C4-2B (cell line): ENCODE measurements at regions not wholly inside any gene's neighbourhood (a gene's known extent, or its start where the extent isn't known, plus 50 kb on each side); places are given as distances from the start of the nearest gene placed in this dataset.

Experiments
- ZFX ChIP-seq: fragments of 450-650 bp; IDR thresholded peaks from 2 replicates; pipeline ENCODE4 v1.6.1; 2017
- TF ChIP-seq, protein P1 (sequence below): fragments of 450-650 bp; conservative IDR thresholded peaks from 2 replicates; pipeline ENCODE4 v1.5.1; 2017; ENCODE audit warnings: mild to moderate bottlenecking

DNA sequence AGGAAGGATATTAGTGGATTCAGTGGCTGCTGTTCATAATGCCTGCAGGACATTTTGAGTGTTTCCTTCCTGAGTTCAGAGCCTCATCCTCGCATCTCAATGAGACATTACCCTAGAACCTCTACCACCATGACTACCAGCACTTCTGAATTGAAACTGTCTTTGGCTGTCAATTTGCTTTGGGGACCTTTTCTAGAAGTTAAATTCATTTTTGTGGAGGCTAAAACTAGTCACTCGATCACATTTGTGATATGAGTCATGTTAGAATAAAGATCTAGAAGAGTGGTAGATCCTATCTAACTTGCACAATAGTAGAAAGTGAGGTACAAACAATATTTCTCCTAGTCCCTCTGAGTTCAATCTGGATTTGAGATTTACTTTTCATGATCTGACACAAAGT is 124.9 kb downstream of the KCNRG start:
- TF ChIP-seq, protein P1, sequence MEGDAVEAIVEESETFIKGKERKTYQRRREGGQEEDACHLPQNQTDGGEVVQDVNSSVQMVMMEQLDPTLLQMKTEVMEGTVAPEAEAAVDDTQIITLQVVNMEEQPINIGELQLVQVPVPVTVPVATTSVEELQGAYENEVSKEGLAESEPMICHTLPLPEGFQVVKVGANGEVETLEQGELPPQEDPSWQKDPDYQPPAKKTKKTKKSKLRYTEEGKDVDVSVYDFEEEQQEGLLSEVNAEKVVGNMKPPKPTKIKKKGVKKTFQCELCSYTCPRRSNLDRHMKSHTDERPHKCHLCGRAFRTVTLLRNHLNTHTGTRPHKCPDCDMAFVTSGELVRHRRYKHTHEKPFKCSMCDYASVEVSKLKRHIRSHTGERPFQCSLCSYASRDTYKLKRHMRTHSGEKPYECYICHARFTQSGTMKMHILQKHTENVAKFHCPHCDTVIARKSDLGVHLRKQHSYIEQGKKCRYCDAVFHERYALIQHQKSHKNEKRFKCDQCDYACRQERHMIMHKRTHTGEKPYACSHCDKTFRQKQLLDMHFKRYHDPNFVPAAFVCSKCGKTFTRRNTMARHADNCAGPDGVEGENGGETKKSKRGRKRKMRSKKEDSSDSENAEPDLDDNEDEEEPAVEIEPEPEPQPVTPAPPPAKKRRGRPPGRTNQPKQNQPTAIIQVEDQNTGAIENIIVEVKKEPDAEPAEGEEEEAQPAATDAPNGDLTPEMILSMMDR = no peak
- no peak for TF ChIP-seq ZFX
